ENCODE measurements at regions not wholly inside any gene's neighbourhood (a gene's known extent, or its start where the extent isn't known, plus 50 kb on each side); places are given as distances from the start of the nearest gene placed in this dataset.
"Not testable (repeated sequence)": the region's sequence is repeated elsewhere in the genome, so short reads cannot be mapped to it uniquely, and the experiment has no call there.

GRCh38 chr19:20272627-20273010, 105.6 kb downstream of the ZNF486 start:
- TF ChIP-seq REST (IDR thresholded peaks at IDR 0.05); FOXS1 (CRISPR knock-in tag; IDR thresholded peaks at IDR 0.05); CTCF (IDR thresholded peaks at IDR 0.05); ESRRA (IDR thresholded peaks at IDR 0.05; ENCODE audit: borderline replicate concordance, low read length); NR3C1 (IDR thresholded peaks at IDR 0.05); BHLHE40 (IDR thresholded peaks at IDR 0.05; ENCODE audit: low read depth, low read length); E2F6 (IDR thresholded peaks at IDR 0.05; ENCODE audit: borderline replicate concordance, low read depth); POLR2A (IDR thresholded peaks at IDR 0.05; ENCODE audit: low read length): not testable (repeated sequence)
